DOHH2 (cell line): ENCODE measurements at regions not wholly inside any gene's neighbourhood (a gene's known extent, or its start where the extent isn't known, plus 50 kb on each side); places are given as distances from the start of the nearest gene placed in this dataset.

Source experiments
- EZH2phosphoT487 ChIP-seq: fragments of 200-600 bp; sonication (generic); IDR thresholded peaks from 2 replicates; pipeline ENCODE4 v1.6.1; 2017; ENCODE audit warnings: borderline replicate concordance, mild to moderate bottlenecking, antibody characterized with exemption, low read length, moderate library complexity, mixed read lengths
- TF ChIP-seq, protein P1 (sequence below): fragments of 200-600 bp; sonication (generic); IDR thresholded peaks from one replicate; pipeline ENCODE4 v1.5.1; 2014; ENCODE audit warnings: antibody characterized with exemption, mild to moderate bottlenecking, low read depth, low read length; ENCODE audit not compliant: poor library complexity, severe bottlenecking

DNA sequence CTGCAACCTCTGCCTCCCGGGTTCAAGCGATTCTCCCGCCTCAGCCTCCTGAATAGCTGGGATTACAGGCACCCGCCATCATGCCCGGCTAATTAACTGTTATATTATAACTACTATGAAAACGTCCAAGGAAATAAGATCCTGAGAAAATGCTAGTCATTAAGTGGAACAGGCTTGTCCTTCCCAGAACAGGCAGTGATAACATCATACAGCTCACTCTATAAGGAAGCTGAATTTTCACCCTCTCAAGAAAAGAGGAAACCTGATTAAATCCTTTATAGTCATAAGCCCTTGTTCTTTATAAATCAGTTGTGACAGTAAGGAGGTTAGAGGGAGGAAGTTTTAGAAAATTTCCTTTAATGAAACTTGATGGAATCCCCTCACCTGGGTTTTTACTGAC lies 163.9 kb upstream of the CLINT1 start:
- TF ChIP-seq, protein P1, sequence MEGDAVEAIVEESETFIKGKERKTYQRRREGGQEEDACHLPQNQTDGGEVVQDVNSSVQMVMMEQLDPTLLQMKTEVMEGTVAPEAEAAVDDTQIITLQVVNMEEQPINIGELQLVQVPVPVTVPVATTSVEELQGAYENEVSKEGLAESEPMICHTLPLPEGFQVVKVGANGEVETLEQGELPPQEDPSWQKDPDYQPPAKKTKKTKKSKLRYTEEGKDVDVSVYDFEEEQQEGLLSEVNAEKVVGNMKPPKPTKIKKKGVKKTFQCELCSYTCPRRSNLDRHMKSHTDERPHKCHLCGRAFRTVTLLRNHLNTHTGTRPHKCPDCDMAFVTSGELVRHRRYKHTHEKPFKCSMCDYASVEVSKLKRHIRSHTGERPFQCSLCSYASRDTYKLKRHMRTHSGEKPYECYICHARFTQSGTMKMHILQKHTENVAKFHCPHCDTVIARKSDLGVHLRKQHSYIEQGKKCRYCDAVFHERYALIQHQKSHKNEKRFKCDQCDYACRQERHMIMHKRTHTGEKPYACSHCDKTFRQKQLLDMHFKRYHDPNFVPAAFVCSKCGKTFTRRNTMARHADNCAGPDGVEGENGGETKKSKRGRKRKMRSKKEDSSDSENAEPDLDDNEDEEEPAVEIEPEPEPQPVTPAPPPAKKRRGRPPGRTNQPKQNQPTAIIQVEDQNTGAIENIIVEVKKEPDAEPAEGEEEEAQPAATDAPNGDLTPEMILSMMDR: no peak
- TF ChIP-seq EZH2phosphoT487: no peak
